Body of pancreas (tissue), 4 donors: ENCODE measurements at regions not wholly inside any gene's neighbourhood (a gene's known extent, or its start where the extent isn't known, plus 50 kb on each side); places are given as distances from the start of the nearest gene placed in this dataset.
"Not testable (repeated sequence)": the region's sequence is repeated elsewhere in the genome, so short reads cannot be mapped to it uniquely, and the experiment has no call there.

Experiments
- ATAC-seq: fragments of 150-250 bp; one replicate; pipeline ENCODE4 v1.9.1; 2016
- DNase-seq, 4 donors: peaks; one replicate each; pipeline ENCODE4 v3.0.0-alpha.2; 2019
- H3K27ac ChIP-seq, 4 donors: fragments of 200-600 bp; sonication (generic); 1 replicate in 3 of 4; 2 replicates in 1 of 4; pipeline versions ENCODE4 v1.5.1 to v1.6.1; 2016 to 2019; ENCODE audit warnings: mild to moderate bottlenecking in 1 of 4, mixed read lengths in 1 of 4, moderate library complexity in 1 of 4
- H3K27me3 ChIP-seq, 2 donors: fragments of 200-600 bp; sonication (generic); one replicate each; pipeline ENCODE4 v1.6.0; 2016; ENCODE audit warnings: mild to moderate bottlenecking in 1 of 2
- H3K36me3 ChIP-seq, 2 donors: fragments of 200-600 bp; sonication (generic); replicated peaks in 1 of 2; 2 replicates each; pipeline ENCODE4 v1.5.1; 2016; ENCODE audit warnings: low read depth in 2 of 2; ENCODE audit not compliant: insufficient read depth in 1 of 2
- H3K4me1 ChIP-seq: fragments of 200-600 bp; sonication (generic); one replicate; pipeline ENCODE4 v1.6.0; 2016
- H3K4me3 ChIP-seq, 2 donors: fragments of 200-600 bp; sonication (generic); 1 replicate in 1 of 2; 2 replicates in 1 of 2; pipeline ENCODE4 v1.5.1; 2016 to 2019
- H3K9me3 ChIP-seq, 3 donors: fragments of 200-600 bp; sonication (generic); 1 replicate in 2 of 3; 2 replicates in 1 of 3; pipeline ENCODE4 v1.5.1; 2016
- POLR2A ChIP-seq, 3 donors: fragments of 450-650 bp; IDR thresholded peaks; one replicate each; pipeline ENCODE4 v1.6.1; 2016; ENCODE audit warnings: antibody characterized with exemption in 3 of 3, mild to moderate bottlenecking in 2 of 3
- WGBS, 2 donors: methylation state at CpG; one replicate each; pipeline ENCODE4 v1.1.5; 2017; 5-methylcytosine and 5-hydroxymethylcytosine counted together
- intact Hi-C: fragments of 100-400 bp; cut with DNase I; formaldehyde crosslinking; loops from one replicate; pipeline ENCODE4 v1.15.1; 2023
- TF ChIP-seq, protein P1 (sequence below), 7 experiments: fragments of 450-650 bp in 4 of 7; fragments of 200-600 bp in 3 of 7; sonication (generic) in 3 of 7; IDR thresholded peaks; one replicate each; pipeline ENCODE4 v1.5.1; 2016 to 2019; ENCODE audit warnings: antibody characterized with exemption in 7 of 7

DNA sequence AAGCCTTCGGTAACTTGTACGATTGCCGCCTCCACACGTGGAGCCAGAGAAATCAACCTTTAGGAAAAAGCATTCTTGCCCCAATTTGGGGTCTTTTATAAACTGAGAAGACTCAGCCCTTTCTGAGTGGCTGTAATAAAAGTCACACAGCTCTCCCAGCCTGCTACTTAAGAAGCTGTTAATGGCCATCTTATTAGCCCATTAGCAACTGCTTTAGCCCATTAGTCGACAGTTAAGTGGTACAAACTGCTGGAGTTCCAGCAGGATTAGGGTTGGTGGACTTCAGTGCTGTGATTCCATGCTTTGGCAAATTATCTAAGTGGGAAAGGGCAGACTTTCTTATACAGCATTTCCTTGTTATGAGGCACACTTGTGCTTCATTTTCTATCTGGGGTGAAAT, 461.3 kb downstream of the RPS6KC1 start:
- Histone ChIP-seq H3K27me3 (no peaks in the 10 kb centered on the region), H3K4me1 (no peaks in the 10 kb centered on the region), H3K27ac (no peak overlapping the region), H3K9me3 (no peaks in the 10 kb centered on the region), H3K4me3 (no peak overlapping the region), H3K36me3 (no peaks in the 10 kb centered on the region)
- intact Hi-C loops: no loop called here
- no peak for DNase-seq
- no peak for ATAC-seq
- WGBS, 2 donors: 78 to 84% methylated on average over 5 of the region's 5 CpGs
- TF ChIP-seq POLR2A (IDR thresholded peaks at IDR 0.05): no peak
- TF ChIP-seq, protein P1, sequence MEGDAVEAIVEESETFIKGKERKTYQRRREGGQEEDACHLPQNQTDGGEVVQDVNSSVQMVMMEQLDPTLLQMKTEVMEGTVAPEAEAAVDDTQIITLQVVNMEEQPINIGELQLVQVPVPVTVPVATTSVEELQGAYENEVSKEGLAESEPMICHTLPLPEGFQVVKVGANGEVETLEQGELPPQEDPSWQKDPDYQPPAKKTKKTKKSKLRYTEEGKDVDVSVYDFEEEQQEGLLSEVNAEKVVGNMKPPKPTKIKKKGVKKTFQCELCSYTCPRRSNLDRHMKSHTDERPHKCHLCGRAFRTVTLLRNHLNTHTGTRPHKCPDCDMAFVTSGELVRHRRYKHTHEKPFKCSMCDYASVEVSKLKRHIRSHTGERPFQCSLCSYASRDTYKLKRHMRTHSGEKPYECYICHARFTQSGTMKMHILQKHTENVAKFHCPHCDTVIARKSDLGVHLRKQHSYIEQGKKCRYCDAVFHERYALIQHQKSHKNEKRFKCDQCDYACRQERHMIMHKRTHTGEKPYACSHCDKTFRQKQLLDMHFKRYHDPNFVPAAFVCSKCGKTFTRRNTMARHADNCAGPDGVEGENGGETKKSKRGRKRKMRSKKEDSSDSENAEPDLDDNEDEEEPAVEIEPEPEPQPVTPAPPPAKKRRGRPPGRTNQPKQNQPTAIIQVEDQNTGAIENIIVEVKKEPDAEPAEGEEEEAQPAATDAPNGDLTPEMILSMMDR (IDR thresholded peaks at IDR 0.05): no peak

DNA sequence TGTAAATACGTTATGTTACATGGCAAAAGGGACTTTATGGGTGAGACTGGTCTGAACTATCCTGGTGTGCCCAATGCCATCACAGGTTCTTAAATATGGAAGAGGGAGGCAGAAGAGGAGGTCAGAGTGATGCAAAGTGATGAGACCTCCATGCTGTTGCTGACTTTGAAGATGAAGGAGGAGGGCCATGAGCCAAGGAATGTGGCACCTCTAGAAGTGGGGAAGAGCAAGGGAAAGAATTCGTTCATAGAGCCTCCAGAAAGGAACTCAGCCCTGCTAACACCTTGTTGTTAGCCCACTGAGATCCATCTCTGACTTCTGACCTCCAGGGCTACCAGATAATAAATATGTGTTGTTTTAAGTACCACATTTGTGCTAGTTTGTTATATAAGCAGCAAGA, 462.0 kb downstream of the RPS6KC1 start:
- Histone ChIP-seq H3K9me3 (no peaks in the 10 kb centered on the region), H3K4me3 (no peak overlapping the region), H3K36me3 (no peaks in the 10 kb centered on the region), H3K4me1 (no peaks in the 10 kb centered on the region), H3K27me3 (no peaks in the 10 kb centered on the region), H3K27ac (no peak overlapping the region)
- intact Hi-C loops: no loop called here
- DNase-seq (no peak), ATAC-seq (no peak)
- WGBS, 2 donors: 53 to 65% methylated on average over 2 of the region's 2 CpGs
- no peak for TF ChIP-seq POLR2A (IDR thresholded peaks at IDR 0.05)
- TF ChIP-seq, protein P1 (IDR thresholded peaks at IDR 0.05): no peak

- H3K9me3 ChIP-seq, ATAC-seq, intact Hi-C loops, H3K27me3 ChIP-seq, H3K36me3 ChIP-seq, H3K4me3 ChIP-seq, H3K27ac ChIP-seq, H3K4me1 ChIP-seq, DNase-seq: not testable (repeated sequence)
- WGBS, 2 donors: 95 to 96% methylated on average over 4 of the region's 5 CpGs
These were observed 463.6 kb downstream of the RPS6KC1 start for GRCh38 chr1:213514408-213515179.

DNA sequence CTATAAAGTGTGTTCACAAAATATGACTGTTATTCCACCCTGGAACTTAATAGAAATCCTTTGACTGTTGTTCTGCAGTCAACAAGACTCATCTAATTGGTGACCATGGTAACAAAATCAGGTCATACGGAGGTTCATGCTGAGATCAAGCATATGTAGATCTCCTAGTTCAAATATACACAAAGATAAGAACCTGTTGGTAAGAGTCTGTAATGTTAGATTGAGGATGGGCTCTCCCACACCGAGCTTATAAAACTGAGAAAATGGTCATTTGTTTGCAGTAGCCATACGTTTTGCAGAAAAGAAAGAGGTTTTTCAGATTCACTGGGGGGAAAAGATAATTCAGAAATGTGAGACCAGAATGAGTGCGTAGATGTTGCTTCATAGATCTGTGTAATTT, 468.1 kb downstream of the RPS6KC1 start:
- no peaks in the 10 kb centered on the region for H3K27me3 ChIP-seq
- intact Hi-C loops: no loop called here

DNA sequence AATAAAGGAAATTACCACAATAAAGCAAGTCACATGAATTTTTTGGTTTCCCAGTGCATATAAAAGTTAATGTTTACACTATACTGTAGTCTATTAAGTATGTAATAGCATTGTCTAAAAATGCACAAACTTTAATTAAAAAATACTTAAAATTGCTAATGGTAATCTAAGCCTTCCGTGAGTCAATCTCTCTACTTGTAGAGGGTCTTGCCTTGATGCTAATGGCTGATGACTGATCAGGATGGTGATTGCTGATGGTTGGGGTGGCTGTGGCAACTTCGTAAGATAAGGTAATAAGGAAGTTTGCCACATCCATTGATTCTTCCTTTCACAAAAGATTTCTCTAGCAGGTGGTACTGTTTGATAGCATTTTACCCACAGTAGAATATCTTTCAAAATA, 466.6 kb upstream of the PROX1 start:
- H3K36me3 ChIP-seq: no peaks in the 10 kb centered on the region
- no peak for TF ChIP-seq POLR2A (IDR thresholded peaks at IDR 0.05)
- TF ChIP-seq, protein P1 (IDR thresholded peaks at IDR 0.05): no peak
- ATAC-seq: no peak
- no peaks in the 10 kb centered on the region for H3K9me3 ChIP-seq
- 65 to 77% methylated on average over 2 of the region's 2 CpGs for WGBS, 2 donors
- H3K4me1 ChIP-seq: no peaks in the 10 kb centered on the region
- no peak for DNase-seq
- no peak overlapping the region for H3K27ac ChIP-seq
- no peaks in the 10 kb centered on the region for H3K27me3 ChIP-seq
- no peak overlapping the region for H3K4me3 ChIP-seq
- intact Hi-C loops: no loop called here

More for the DNA sequence above, 468.1 kb downstream of the RPS6KC1 start:
- Histone ChIP-seq H3K36me3 (no peaks in the 10 kb centered on the region), H3K27ac (no peak overlapping the region), H3K9me3 (no peaks in the 10 kb centered on the region), H3K4me3 (no peak overlapping the region), H3K4me1 (no peaks in the 10 kb centered on the region)
- TF ChIP-seq, protein P1 (IDR thresholded peaks at IDR 0.05): no peak
- TF ChIP-seq POLR2A (IDR thresholded peaks at IDR 0.05): no peak
- 24 to 36% methylated on average over 4 of the region's 4 CpGs for WGBS, 2 donors
- ATAC-seq: no peak
- DNase-seq: no peak
